Chondrocyte (in vitro differentiated cells): ENCODE measurements at regions not wholly inside any gene's neighbourhood (a gene's known extent, or its start where the extent isn't known, plus 50 kb on each side); places are given as distances from the start of the nearest gene placed in this dataset.

Source experiments
- DNase-seq: peaks from one replicate; pipeline ENCODE4 v3.0.0; 2021; ENCODE audit warnings: mixed read lengths, low spot score
- H3K27ac Mint-ChIP-seq: one replicate; pipeline ENCODE4 v1.8.0; 2021; ENCODE audit warnings: mild to moderate bottlenecking, moderate library complexity, mixed read lengths; ENCODE audit not compliant: unreplicated experiment
- H3K27me3 Mint-ChIP-seq: 2 replicates; pipeline ENCODE4 v1.8.0; 2021; ENCODE audit warnings: low read depth, mixed read lengths
- H3K36me3 Mint-ChIP-seq: 2 replicates; pipeline ENCODE4 v1.8.0; 2021; ENCODE audit warnings: low read depth, mixed read lengths
- H3K4me1 Mint-ChIP-seq: 2 replicates; pipeline ENCODE4 v1.8.0; 2021; ENCODE audit warnings: low read depth, mild to moderate bottlenecking, mixed read lengths
- H3K4me3 Mint-ChIP-seq: one replicate; pipeline ENCODE4 v1.8.0; 2021; ENCODE audit warnings: mild to moderate bottlenecking, moderate library complexity, mixed read lengths; ENCODE audit not compliant: unreplicated experiment
- H3K9me3 Mint-ChIP-seq: 2 replicates; pipeline ENCODE4 v1.8.0; 2021; ENCODE audit warnings: low read depth, mixed read lengths
- CTCF ChIP-seq: fragments of 200-600 bp; sonication (generic); IDR thresholded peaks from 2 replicates; pipeline ENCODE4 v1.5.0; 2021; ENCODE audit warnings: antibody characterized with exemption, mild to moderate bottlenecking, moderate library complexity

GRCh38 chr4:181976764-181977163 is 266.4 kb upstream of the TENM3 start:
- DNase-seq: no peak
- Mint-ChIP-seq H3K4me1 (peaks cover 17% of the 10 kb centered on the region), H3K9me3 (no peaks in the 10 kb centered on the region), H3K36me3 (peaks cover 25% of the 10 kb centered on the region), H3K27me3 (no peaks in the 10 kb centered on the region), H3K4me3 (no peak overlapping the region), H3K27ac (no peak overlapping the region)
- TF ChIP-seq CTCF: no peak

GRCh38 chr4:181982437-181982836 is 260.8 kb upstream of the TENM3 start:
- no peak for DNase-seq
- Mint-ChIP-seq H3K27me3 (no peaks in the 10 kb centered on the region), H3K36me3 (peaks cover 18% of the 10 kb centered on the region), H3K9me3 (no peaks in the 10 kb centered on the region), H3K27ac (no peak overlapping the region), H3K4me3 (no peak overlapping the region), H3K4me1 (peaks cover 24% of the 10 kb centered on the region)
- TF ChIP-seq CTCF: no peak

- Mint-ChIP-seq H3K36me3 (peaks cover 17% of the 10 kb centered on the region), H3K4me1 (peaks cover 24% of the 10 kb centered on the region), H3K27ac (no peak overlapping the region), H3K4me3 (no peak overlapping the region), H3K27me3 (no peaks in the 10 kb centered on the region), H3K9me3 (no peaks in the 10 kb centered on the region)
- DNase-seq: no peak
- no peak for TF ChIP-seq CTCF
These were observed 260.3 kb upstream of the TENM3 start for GRCh38 chr4:181982856-181983255.

- no peak overlapping the region for H3K4me3 Mint-ChIP-seq
- no peak for DNase-seq
- H3K36me3 Mint-ChIP-seq: peaks cover 5% of the 10 kb centered on the region
- peaks cover 26% of the 10 kb centered on the region for H3K4me1 Mint-ChIP-seq
- no peak for TF ChIP-seq CTCF
- H3K9me3 Mint-ChIP-seq: no peaks in the 10 kb centered on the region
- H3K27me3 Mint-ChIP-seq: no peaks in the 10 kb centered on the region
- H3K27ac Mint-ChIP-seq: no peak overlapping the region
These were observed 255.8 kb upstream of the TENM3 start for GRCh38 chr4:181987392-181987791.

GRCh38 chr4:181989071-181989470 is 254.1 kb upstream of the TENM3 start:
- TF ChIP-seq CTCF: no peak
- H3K4me3 Mint-ChIP-seq: no peak overlapping the region
- no peaks in the 10 kb centered on the region for H3K9me3 Mint-ChIP-seq
- peaks cover 5% of the 10 kb centered on the region for H3K36me3 Mint-ChIP-seq
- no peak overlapping the region for H3K27ac Mint-ChIP-seq
- peaks cover 18% of the 10 kb centered on the region for H3K4me1 Mint-ChIP-seq
- DNase-seq: no peak
- no peaks in the 10 kb centered on the region for H3K27me3 Mint-ChIP-seq
